Gastroesophageal sphincter (tissue), 3 donors: ENCODE measurements at regions not wholly inside any gene's neighbourhood (a gene's known extent, or its start where the extent isn't known, plus 50 kb on each side); places are given as distances from the start of the nearest gene placed in this dataset.

Experiments used
- CTCF ChIP-seq, 4 experiments: fragments of 200-600 bp in 2 of 4; fragments of 450-650 bp in 2 of 4; sonication (generic) in 1 of 4; IDR thresholded peaks; one replicate each; pipeline ENCODE4 v1.5.1; 2017 to 2019; ENCODE audit warnings: antibody characterized with exemption in 4 of 4, mild to moderate bottlenecking in 2 of 4, moderate library complexity in 2 of 4
- POLR2A ChIP-seq, 2 donors: fragments of 450-650 bp; IDR thresholded peaks; one replicate each; pipeline ENCODE4 v1.6.1; 2017; ENCODE audit warnings: antibody characterized with exemption in 2 of 2, mild to moderate bottlenecking in 2 of 2, moderate library complexity in 1 of 2
- POLR2AphosphoS5 ChIP-seq: sonication (generic); formaldehyde crosslinking; IDR thresholded peaks from one replicate; pipeline ENCODE4 v1.6.1; 2017; ENCODE audit warnings: antibody characterized with exemption

- TF ChIP-seq CTCF (IDR thresholded peaks at IDR 0.05) = no peak
- TF ChIP-seq POLR2AphosphoS5 = no peak
- TF ChIP-seq POLR2A (IDR thresholded peaks at IDR 0.05) = no peak
Measured at GRCh38 chr16:60478810-60479209, 1557.4 kb downstream of the CDH8 start.
